ENCODE measurements at regions not wholly inside any gene's neighbourhood (a gene's known extent, or its start where the extent isn't known, plus 50 kb on each side); places are given as distances from the start of the nearest gene placed in this dataset.

DNA sequence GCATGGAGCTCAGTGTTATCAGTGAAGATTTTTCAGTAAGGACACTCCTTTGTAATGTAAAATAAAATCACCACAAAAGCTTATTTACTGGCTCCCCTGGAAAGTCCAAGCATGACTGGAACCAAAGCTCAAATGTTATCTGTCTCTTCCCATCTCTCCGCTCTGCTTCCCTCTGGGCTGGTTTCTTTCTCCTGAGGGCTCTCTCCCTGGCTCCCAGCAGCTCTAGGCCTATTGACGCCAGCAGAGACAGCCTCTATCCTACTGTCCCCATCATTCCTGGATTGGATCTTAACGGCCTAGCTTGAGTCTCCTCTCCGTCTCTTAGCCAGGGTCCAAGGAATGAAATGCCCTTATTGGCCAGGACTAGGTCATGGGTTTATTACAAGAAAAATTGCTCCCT, 86.1 kb downstream of the TMEM167A start:
- in situ Hi-C loops (cut with HindIII; ENCODE audit: low pct_ligation_motif_present, low sequenced_read_pairs) = no loop called here
- Histone ChIP-seq H3K4me3 (ENCODE audit: low read depth, low read length) (no peak overlapping the region), H3K27me3 (replicated peaks) (no peaks in the 10 kb centered on the region), H3K36me3 (replicated peaks) (no peaks in the 10 kb centered on the region), H3K27ac (no peak overlapping the region)
- TF ChIP-seq, protein P1, sequence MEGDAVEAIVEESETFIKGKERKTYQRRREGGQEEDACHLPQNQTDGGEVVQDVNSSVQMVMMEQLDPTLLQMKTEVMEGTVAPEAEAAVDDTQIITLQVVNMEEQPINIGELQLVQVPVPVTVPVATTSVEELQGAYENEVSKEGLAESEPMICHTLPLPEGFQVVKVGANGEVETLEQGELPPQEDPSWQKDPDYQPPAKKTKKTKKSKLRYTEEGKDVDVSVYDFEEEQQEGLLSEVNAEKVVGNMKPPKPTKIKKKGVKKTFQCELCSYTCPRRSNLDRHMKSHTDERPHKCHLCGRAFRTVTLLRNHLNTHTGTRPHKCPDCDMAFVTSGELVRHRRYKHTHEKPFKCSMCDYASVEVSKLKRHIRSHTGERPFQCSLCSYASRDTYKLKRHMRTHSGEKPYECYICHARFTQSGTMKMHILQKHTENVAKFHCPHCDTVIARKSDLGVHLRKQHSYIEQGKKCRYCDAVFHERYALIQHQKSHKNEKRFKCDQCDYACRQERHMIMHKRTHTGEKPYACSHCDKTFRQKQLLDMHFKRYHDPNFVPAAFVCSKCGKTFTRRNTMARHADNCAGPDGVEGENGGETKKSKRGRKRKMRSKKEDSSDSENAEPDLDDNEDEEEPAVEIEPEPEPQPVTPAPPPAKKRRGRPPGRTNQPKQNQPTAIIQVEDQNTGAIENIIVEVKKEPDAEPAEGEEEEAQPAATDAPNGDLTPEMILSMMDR (IDR thresholded peaks at IDR 0.05; ENCODE audit: low read depth, low read length, missing control alignments) = no peak
- no peak for DNase-seq

DNA sequence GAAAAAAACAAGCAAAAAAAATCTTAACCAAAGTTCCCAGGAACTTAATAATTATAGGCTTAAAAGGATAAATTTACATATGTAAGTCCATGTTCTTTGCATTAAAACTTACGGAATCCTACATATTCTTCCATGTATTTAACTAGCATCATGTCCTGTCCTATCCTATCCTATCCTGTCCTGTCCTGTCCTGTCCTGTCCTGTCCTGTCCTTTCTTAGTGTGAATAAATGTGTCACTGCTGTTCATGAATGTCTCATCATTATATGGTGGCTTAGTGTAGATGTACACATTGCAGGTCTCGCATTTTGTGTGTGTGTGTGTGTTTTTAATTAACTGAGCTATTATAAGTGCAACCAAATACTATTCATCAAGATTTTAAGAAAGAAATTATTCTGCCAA, 90.0 kb downstream of the TMEM167A start:
- no peaks in the 10 kb centered on the region for H3K36me3 ChIP-seq (replicated peaks)
- no peaks in the 10 kb centered on the region for H3K27me3 ChIP-seq (replicated peaks)
- in situ Hi-C loops (cut with HindIII; ENCODE audit: low pct_ligation_motif_present, low sequenced_read_pairs) = no loop called here
- no peak overlapping the region for H3K27ac ChIP-seq
- no peak overlapping the region for H3K4me3 ChIP-seq (ENCODE audit: low read depth, low read length)
- DNase-seq = no peak
- TF ChIP-seq, protein P1 (IDR thresholded peaks at IDR 0.05; ENCODE audit: low read depth, low read length, missing control alignments) = no peak

DNA sequence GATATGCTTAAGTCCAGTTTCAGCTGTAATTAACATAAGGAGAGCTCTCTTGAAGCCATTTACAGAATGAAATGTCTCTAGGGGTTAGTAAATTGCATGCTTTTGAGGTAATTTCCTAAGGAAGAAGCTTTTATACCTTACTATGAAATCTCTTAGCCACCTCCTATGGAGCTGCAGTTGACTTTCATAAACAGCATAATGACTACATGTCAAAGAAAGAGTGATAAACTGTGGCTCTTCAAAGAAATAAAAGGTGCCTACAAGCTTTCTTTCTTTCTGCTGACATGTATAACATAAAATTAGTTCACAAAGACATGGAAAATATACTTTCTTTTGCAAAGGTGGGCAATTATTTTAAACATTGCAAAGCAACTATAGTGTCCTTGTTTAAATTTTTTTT, 90.8 kb downstream of the TMEM167A start:
- in situ Hi-C loops (cut with HindIII; ENCODE audit: low pct_ligation_motif_present, low sequenced_read_pairs) = no loop called here
- no peak for DNase-seq
- TF ChIP-seq, protein P1 (IDR thresholded peaks at IDR 0.05; ENCODE audit: low read depth, low read length, missing control alignments) = no peak
- Histone ChIP-seq H3K27me3 (replicated peaks) (no peaks in the 10 kb centered on the region), H3K4me3 (ENCODE audit: low read depth, low read length) (no peak overlapping the region), H3K36me3 (replicated peaks) (no peaks in the 10 kb centered on the region), H3K27ac (no peak overlapping the region)

DNA sequence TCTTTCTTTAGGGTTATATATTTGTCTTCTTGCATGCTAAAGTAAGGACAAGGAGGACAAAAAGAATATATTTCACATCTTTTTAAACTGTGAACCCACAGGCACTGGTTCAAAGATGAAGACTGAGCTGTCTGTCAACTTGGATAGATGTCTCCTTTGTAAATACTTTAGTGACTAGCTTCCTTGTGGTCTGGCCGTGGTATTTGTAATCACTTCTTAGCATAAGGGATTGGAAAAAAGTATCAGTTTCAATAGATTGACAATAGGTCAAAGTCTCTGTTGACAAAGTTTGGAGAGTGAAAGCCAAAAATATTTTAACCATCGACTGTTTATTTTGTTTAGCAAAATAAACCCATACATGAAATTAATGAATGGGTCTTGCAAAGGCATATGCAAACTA, 91.4 kb downstream of the TMEM167A start:
- Histone ChIP-seq H3K4me3 (ENCODE audit: low read depth, low read length) (no peak overlapping the region), H3K36me3 (replicated peaks) (no peaks in the 10 kb centered on the region), H3K27ac (no peak overlapping the region), H3K27me3 (replicated peaks) (no peaks in the 10 kb centered on the region)
- DNase-seq = no peak
- TF ChIP-seq, protein P1 (IDR thresholded peaks at IDR 0.05; ENCODE audit: low read depth, low read length, missing control alignments) = no peak
- in situ Hi-C loops (cut with HindIII; ENCODE audit: low pct_ligation_motif_present, low sequenced_read_pairs) = no loop called here

DNA sequence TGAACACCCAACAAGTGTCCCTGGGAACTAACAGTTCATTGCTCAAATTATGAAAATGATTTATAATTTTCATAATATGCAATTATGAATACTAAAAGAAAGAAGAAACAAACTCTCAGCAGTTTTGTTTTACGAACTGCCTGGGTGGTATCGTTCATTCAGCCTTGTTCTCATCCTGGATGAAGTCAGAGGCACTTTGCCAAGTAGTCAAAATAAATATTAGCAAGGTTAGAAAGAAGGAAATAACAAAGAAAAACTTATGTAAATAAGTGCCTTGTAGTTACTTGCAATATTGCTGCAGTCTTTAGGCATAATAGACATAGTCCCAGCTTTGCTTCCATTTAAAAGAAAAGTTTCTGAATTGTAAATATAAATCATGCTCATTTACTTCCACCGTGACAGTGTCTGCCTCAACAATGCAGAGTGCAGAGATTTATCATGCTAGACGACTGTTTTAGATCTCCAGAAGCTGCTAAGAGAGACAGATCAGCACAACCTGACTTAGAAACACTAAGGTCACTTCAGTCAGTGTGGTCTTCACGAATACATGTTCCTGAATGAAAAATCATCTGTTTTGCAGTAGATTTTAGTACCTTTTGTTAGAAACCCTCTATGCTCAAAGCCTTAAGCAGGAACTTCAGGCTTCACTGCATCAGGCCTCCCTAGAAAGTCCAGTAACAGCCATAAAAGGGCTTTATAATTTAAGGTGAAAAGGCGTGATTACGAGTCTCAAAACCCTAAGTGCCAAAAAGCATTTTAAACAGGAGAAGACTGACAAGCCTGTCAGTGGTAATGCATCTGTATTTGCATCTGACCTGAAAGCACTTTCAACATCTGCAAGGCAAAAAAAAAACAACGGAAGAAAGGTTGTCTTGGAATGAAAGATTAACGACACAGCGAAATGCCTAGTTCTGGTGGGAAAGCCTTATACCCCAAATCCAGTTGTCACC, 92.1 kb downstream of the TMEM167A start:
- TF ChIP-seq, protein P1 (IDR thresholded peaks at IDR 0.05; ENCODE audit: low read depth, low read length, missing control alignments) = no peak
- no peak for DNase-seq
- H3K4me3 ChIP-seq (ENCODE audit: low read depth, low read length) = no peak overlapping the region
- in situ Hi-C loops (cut with HindIII; ENCODE audit: low pct_ligation_motif_present, low sequenced_read_pairs) = no loop called here
- no peaks in the 10 kb centered on the region for H3K27me3 ChIP-seq (replicated peaks)
- H3K27ac ChIP-seq = no peak overlapping the region
- no peaks in the 10 kb centered on the region for H3K36me3 ChIP-seq (replicated peaks)
